ENCODE measurements at regions not wholly inside any gene's neighbourhood (a gene's known extent, or its start where the extent isn't known, plus 50 kb on each side); places are given as distances from the start of the nearest gene placed in this dataset.
"Not testable (repeated sequence)": the region's sequence is repeated elsewhere in the genome, so short reads cannot be mapped to it uniquely, and the experiment has no call there.

GRCh38 chr18:70781860-70782453, 493.1 kb downstream of the SOCS6 start:
- DNase-seq (ENCODE audit: low spot score), result peak; percentile 61

- DNase-seq (ENCODE audit: low spot score), result not testable (repeated sequence)
These were observed 477.4 kb downstream of the SOCS6 start for GRCh38 chr18:70766254-70766653.

- no peak for DNase-seq (ENCODE audit: low spot score)
These were observed 474.0 kb downstream of the SOCS6 start for GRCh38 chr18:70762812-70763211.

- DNase-seq (ENCODE audit: low spot score), result no peak
These were observed 469.9 kb downstream of the SOCS6 start for GRCh38 chr18:70758780-70759179.

- DNase-seq (ENCODE audit: low spot score), result no peak
These were observed 465.6 kb downstream of the SOCS6 start for GRCh38 chr18:70754486-70754885.

GRCh38 chr18:70732916-70733315, 444.1 kb downstream of the SOCS6 start:
- DNase-seq (ENCODE audit: low spot score), result no peak

GRCh38 chr18:70732188-70732587, 443.3 kb downstream of the SOCS6 start:
- DNase-seq (ENCODE audit: low spot score), result no peak

- DNase-seq (ENCODE audit: low spot score), result no peak
These were observed 431.8 kb downstream of the SOCS6 start for GRCh38 chr18:70720607-70721006.

GRCh38 chr18:70709720-70710119, 420.9 kb downstream of the SOCS6 start:
- DNase-seq (ENCODE audit: low spot score), result no peak

GRCh38 chr18:70709144-70709543, 420.3 kb downstream of the SOCS6 start:
- DNase-seq (ENCODE audit: low spot score), result no peak

GRCh38 chr18:70705831-70706416, 417.1 kb downstream of the SOCS6 start:
- no peak for DNase-seq (ENCODE audit: low spot score)

- DNase-seq (ENCODE audit: low spot score), result no peak
These were observed 411.7 kb downstream of the SOCS6 start for GRCh38 chr18:70700496-70700895.

GRCh38 chr18:70698574-70698973, 409.7 kb downstream of the SOCS6 start:
- no peak for DNase-seq (ENCODE audit: low spot score)

- no peak for DNase-seq (ENCODE audit: low spot score)
These were observed 404.4 kb downstream of the SOCS6 start for GRCh38 chr18:70693246-70693645.

- not testable (repeated sequence) for DNase-seq (ENCODE audit: low spot score)
These were observed 400.9 kb downstream of the SOCS6 start for GRCh38 chr18:70689765-70690164.

GRCh38 chr18:70688286-70688685, 399.4 kb downstream of the SOCS6 start:
- no peak for DNase-seq (ENCODE audit: low spot score)

- DNase-seq (ENCODE audit: low spot score), result no peak
These were observed 396.0 kb downstream of the SOCS6 start for GRCh38 chr18:70684821-70685220.

- peak; percentile 35 for DNase-seq (ENCODE audit: low spot score)
These were observed 394.4 kb downstream of the SOCS6 start for GRCh38 chr18:70683263-70683662.

- no peak for DNase-seq (ENCODE audit: low spot score)
These were observed 386.1 kb downstream of the SOCS6 start for GRCh38 chr18:70674896-70675295.

GRCh38 chr18:70673831-70674230, 385.0 kb downstream of the SOCS6 start:
- no peak for DNase-seq (ENCODE audit: low spot score)

GRCh38 chr18:70672581-70672980, 383.7 kb downstream of the SOCS6 start:
- peak; percentile 71 for DNase-seq (ENCODE audit: low spot score)

GRCh38 chr18:70671889-70672565, 383.2 kb downstream of the SOCS6 start:
- DNase-seq (ENCODE audit: low spot score), result peak; percentile 33

- no peak for DNase-seq (ENCODE audit: low spot score)
These were observed 378.1 kb downstream of the SOCS6 start for GRCh38 chr18:70666936-70667335.

- peak; percentile 25 for DNase-seq (ENCODE audit: low spot score)
These were observed 374.3 kb downstream of the SOCS6 start for GRCh38 chr18:70663141-70663540.
